HG03565 (cell line): ENCODE measurements at regions not wholly inside any gene's neighbourhood (a gene's known extent, or its start where the extent isn't known, plus 50 kb on each side); places are given as distances from the start of the nearest gene placed in this dataset.
A peak's percentile ranks its signal among the peaks of the same experiment; 100 is the strongest.

Source experiments
- ATAC-seq: cut with Tn5 transposase; IDR thresholded peaks from one replicate; pipeline ENCODE4 v1.9.1; 2021; ENCODE audit warnings: mild to moderate bottlenecking, moderate library complexity; ENCODE audit not compliant: unreplicated experiment

GRCh38 chr12:93011100-93011499 is 82.0 kb upstream of the EEA1 start:
- ATAC-seq, result no peak

GRCh38 chr12:93015871-93016751 is 87.0 kb upstream of the EEA1 start:
- ATAC-seq, result no peak

- ATAC-seq, result no peak
These were observed 87.8 kb upstream of the EEA1 start for GRCh38 chr12:93016752-93017350.

GRCh38 chr12:93018610-93019009 is 89.5 kb upstream of the EEA1 start:
- ATAC-seq, result no peak

- no peak for ATAC-seq
These were observed 90.3 kb upstream of the EEA1 start for GRCh38 chr12:93019212-93019927.

GRCh38 chr12:93019975-93020630 is 91.0 kb upstream of the EEA1 start:
- ATAC-seq, result no peak

- ATAC-seq, result no peak
These were observed 91.8 kb upstream of the EEA1 start for GRCh38 chr12:93020631-93021597.

GRCh38 chr12:93022603-93023340 is 93.7 kb upstream of the EEA1 start:
- no peak for ATAC-seq

- ATAC-seq, result peak; percentile 77
These were observed 96.3 kb upstream of the EEA1 start for GRCh38 chr12:93025145-93026103.

GRCh38 chr12:93027041-93027440 is 97.9 kb upstream of the EEA1 start:
- ATAC-seq, result no peak

- ATAC-seq, result no peak
These were observed 100.0 kb upstream of the EEA1 start for GRCh38 chr12:93029091-93029490.

GRCh38 chr12:93031028-93031427 is 101.9 kb upstream of the EEA1 start:
- ATAC-seq, result no peak

GRCh38 chr12:93032758-93033157 is 103.7 kb upstream of the EEA1 start:
- ATAC-seq, result no peak

GRCh38 chr12:93033948-93034347 is 104.9 kb upstream of the EEA1 start:
- no peak for ATAC-seq

- ATAC-seq, result no peak
These were observed 110.0 kb upstream of the EEA1 start for GRCh38 chr12:93039062-93039461.

- no peak for ATAC-seq
These were observed 110.8 kb upstream of the EEA1 start for GRCh38 chr12:93039930-93040329.

- no peak for ATAC-seq
These were observed 111.3 kb upstream of the EEA1 start for GRCh38 chr12:93040367-93040766.

GRCh38 chr12:93041416-93041815 is 112.3 kb upstream of the EEA1 start:
- no peak for ATAC-seq
